Kidney (tissue), 13 donors: ENCODE measurements at regions not wholly inside any gene's neighbourhood (a gene's known extent, or its start where the extent isn't known, plus 50 kb on each side); places are given as distances from the start of the nearest gene placed in this dataset.

ENCODE experiments used
- DNase-seq, 5 donors: peaks; one replicate each; pipeline ENCODE4 v3.0.0-alpha.2; 2013 to 2020
- FAIRE-seq: peaks from 2 replicates; lab custom pipeline; 2012; peaks lifted over from hg19 to GRCh38; lab: Jason Lieb, UNC
- H3K27ac ChIP-seq, 2 donors: one replicate each; pipeline ENCODE4 v1.7.0; 2013; ENCODE audit warnings: low read depth in 2 of 2, low read length in 2 of 2, inconsistent platforms in 1 of 2
- H3K27me3 ChIP-seq: one replicate; pipeline ENCODE4 v1.7.1; 2013; ENCODE audit warnings: low read length, inconsistent platforms; ENCODE audit not compliant: control insufficient read depth, insufficient read depth
- H3K36me3 ChIP-seq, 3 donors: one replicate each; pipeline versions ENCODE4 v1.7.0 to v1.7.1; 2013; ENCODE audit warnings: low read length in 3 of 3, control low read depth in 1 of 3, inconsistent platforms in 1 of 3; ENCODE audit not compliant: insufficient read depth in 3 of 3, control insufficient read depth in 2 of 3
- H3K4me1 ChIP-seq, 3 donors: one replicate each; pipeline versions ENCODE4 v1.7.0 to v1.7.1; 2013; ENCODE audit warnings: low read length in 3 of 3, inconsistent platforms in 1 of 3, low read depth in 1 of 3; ENCODE audit not compliant: control insufficient read depth in 2 of 3, insufficient read depth in 2 of 3
- H3K4me3 ChIP-seq, 3 donors: one replicate each; pipeline versions ENCODE4 v1.7.0 to v1.8.1; 2013; ENCODE audit warnings: low read length in 3 of 3, control low read depth in 1 of 3, inconsistent platforms in 1 of 3
- H3K9ac ChIP-seq, 3 donors: one replicate each; pipeline versions ENCODE4 v1.7.0 to v1.7.1; 2013; ENCODE audit warnings: low read length in 3 of 3, control low read depth in 1 of 3, inconsistent platforms in 1 of 3
- H3K9me3 ChIP-seq, 3 donors: one replicate each; pipeline versions ENCODE4 v1.7.0 to v1.7.1; 2013; ENCODE audit warnings: low read length in 3 of 3, control low read depth in 1 of 3, inconsistent platforms in 1 of 3; ENCODE audit not compliant: control insufficient read depth in 2 of 3, insufficient read depth in 1 of 3
- intact Hi-C: fragments of 100-400 bp; cut with DNase I; formaldehyde crosslinking; loops from one replicate; pipeline ENCODE4 v1.11.1; 2022
- TF ChIP-seq, protein P1 (sequence below): IDR thresholded peaks from 3 replicates; pipeline ENCODE4 v1.5.1; 2012; ENCODE audit warnings: mild to moderate bottlenecking, moderate library complexity, borderline replicate concordance; ENCODE audit not compliant: insufficient read depth; ENCODE audit errors: extremely low read depth
- donor health status: control.
- donor health status: control.
- donor health status: control.
- donor health status: control.
- donor health status: control.
- donor health status: DM: yes; HTN: yes; CAD: no.
- donor health status: Normal renal cell carcinoma (clear cell type).

DNA sequence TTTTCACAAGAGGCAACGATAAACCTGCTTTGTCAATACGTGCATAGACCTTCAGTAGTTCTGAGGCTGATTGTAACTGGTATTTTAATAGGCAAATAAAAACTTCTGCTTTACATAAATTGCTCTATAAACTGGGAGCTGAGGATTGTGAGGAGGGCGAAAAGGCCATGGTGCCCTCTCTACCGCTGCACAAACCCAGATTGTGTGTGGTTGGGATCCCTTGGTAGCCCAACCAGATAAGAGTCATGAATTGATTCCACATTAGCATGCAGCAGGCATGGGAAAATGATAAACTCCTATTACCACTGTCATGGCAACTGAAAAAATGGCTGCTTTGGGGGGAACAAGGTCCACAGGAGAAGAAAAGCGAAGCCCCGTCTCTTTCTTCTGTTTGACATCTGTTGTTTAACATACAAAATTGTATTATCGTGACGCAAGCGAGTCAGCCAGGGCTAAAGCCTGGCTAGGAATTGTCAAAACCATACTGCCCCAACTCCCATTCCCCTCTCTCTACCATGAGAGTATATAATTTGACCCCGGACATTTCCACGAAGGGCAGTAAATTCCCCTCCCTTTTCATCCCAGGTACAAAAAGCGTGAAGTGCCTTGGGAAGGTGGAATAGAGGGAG, 157.8 kb upstream of the SALL4 start:
- no peaks in the 10 kb centered on the region for H3K9me3 ChIP-seq
- TF ChIP-seq, protein P1, sequence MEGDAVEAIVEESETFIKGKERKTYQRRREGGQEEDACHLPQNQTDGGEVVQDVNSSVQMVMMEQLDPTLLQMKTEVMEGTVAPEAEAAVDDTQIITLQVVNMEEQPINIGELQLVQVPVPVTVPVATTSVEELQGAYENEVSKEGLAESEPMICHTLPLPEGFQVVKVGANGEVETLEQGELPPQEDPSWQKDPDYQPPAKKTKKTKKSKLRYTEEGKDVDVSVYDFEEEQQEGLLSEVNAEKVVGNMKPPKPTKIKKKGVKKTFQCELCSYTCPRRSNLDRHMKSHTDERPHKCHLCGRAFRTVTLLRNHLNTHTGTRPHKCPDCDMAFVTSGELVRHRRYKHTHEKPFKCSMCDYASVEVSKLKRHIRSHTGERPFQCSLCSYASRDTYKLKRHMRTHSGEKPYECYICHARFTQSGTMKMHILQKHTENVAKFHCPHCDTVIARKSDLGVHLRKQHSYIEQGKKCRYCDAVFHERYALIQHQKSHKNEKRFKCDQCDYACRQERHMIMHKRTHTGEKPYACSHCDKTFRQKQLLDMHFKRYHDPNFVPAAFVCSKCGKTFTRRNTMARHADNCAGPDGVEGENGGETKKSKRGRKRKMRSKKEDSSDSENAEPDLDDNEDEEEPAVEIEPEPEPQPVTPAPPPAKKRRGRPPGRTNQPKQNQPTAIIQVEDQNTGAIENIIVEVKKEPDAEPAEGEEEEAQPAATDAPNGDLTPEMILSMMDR = no peak
- no peak overlapping the region for H3K9ac ChIP-seq
- intact Hi-C loops = no loop called here
- no peaks in the 10 kb centered on the region for H3K36me3 ChIP-seq
- no peaks in the 10 kb centered on the region for H3K27me3 ChIP-seq
- FAIRE-seq (no peak), DNase-seq (no peak)
- H3K27ac ChIP-seq = no peak overlapping the region
- no peak overlapping the region for H3K4me3 ChIP-seq
- no peaks in the 10 kb centered on the region for H3K4me1 ChIP-seq

DNA sequence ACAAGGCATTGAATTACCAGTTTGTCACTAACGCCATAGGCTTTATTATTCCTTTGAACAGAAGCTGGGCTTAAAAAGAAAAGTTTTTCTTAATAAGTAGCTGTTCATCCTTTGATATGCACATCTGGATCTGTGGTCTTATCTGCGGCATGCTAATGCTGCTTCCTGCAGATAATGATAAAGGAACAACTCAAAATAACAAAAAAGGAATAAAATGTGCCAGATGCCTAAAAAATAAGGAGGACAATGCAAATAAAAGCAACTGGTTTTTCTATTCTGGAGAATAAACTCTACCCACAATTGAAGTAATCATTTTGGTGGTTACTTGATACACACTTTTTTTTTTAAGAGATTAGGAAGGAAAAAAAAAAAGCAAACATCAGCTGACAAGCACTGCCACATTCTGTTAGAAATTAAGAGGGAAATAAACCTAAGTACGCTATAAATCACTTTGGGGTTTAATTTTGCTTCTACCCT, 156.8 kb upstream of the SALL4 start:
- Histone ChIP-seq H3K4me1 (no peaks in the 10 kb centered on the region), H3K27ac (no peak overlapping the region), H3K27me3 (no peaks in the 10 kb centered on the region), H3K4me3 (no peak overlapping the region), H3K36me3 (no peaks in the 10 kb centered on the region), H3K9ac (no peak overlapping the region), H3K9me3 (no peaks in the 10 kb centered on the region)
- intact Hi-C loops = no loop called here
- TF ChIP-seq, protein P1 = no peak
- DNase-seq = peak in 2 of 5 donors; percentile 66 to 72
- no peak for FAIRE-seq

DNA sequence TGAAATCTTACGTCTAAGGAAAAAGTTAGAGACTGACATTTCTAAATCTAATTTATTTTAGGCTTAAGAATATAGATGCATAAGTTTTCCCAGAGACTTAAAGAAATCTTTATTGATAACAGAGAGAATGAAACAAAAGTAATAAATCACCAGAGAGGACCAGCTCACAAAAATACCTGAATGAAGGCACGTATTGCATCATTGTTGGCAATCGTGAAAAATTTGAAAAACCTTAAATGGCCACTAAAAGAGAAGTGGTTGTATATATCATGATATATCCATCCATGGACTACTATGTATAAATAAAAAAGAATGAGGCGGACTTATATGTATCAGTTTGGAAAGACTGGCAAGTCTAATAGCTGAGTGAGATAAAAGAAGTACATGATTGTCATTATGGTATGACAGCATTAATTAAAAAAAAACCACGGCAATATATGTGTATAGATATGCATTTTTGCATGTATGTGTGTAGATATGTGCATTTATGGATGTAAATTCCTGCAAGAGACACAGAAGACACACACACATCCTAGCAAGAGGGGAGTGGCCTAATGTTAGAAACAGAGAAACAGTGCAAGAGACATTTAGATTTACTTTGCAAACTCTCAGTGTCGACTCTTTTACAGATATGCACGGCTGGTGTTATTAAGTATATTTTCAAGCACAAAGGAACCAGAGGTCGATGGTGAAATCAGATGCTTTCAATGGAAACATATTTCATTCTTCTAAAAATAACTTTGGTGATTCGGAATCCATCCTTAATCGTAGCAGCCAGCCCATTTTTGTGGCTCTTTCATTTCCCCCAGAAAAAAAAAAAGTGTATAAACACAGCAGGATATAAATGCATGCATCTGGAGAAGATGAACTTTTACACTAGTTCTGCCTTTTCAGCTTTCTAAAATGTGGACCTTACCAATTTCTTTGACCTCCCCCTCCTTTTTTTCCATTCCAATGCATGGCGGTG, 156.1 kb upstream of the SALL4 start:
- intact Hi-C loops = no loop called here
- Histone ChIP-seq H3K9ac (no peak overlapping the region), H3K27me3 (no peaks in the 10 kb centered on the region)

More for the DNA sequence above, 156.1 kb upstream of the SALL4 start:
- TF ChIP-seq, protein P1 = no peak
- peak in 2 of 5 donors; percentile 18 to 22 for DNase-seq
- FAIRE-seq = no peak
- H3K36me3 ChIP-seq = no peaks in the 10 kb centered on the region
- H3K9me3 ChIP-seq = no peaks in the 10 kb centered on the region
- no peak overlapping the region for H3K4me3 ChIP-seq
- no peaks in the 10 kb centered on the region for H3K4me1 ChIP-seq
- H3K27ac ChIP-seq = no peak overlapping the region
